Mucosa of descending colon (tissue), 3 donors: ENCODE measurements at regions not wholly inside any gene's neighbourhood (a gene's known extent, or its start where the extent isn't known, plus 50 kb on each side); places are given as distances from the start of the nearest gene placed in this dataset.

Experiments
- ATAC-seq: fragments of 200-7000 bp; cut with Tn5 transposase; one replicate; pipeline ENCODE4 v1.9.1; 2020; ENCODE audit warnings: mild to moderate bottlenecking, moderate library complexity
- DNase-seq, 3 donors: peaks; one replicate each; pipeline ENCODE4 v3.0.0-alpha.2; 2020
- H3K36me3 ChIP-seq: fragments of 200-600 bp; one replicate; pipeline ENCODE4 v1.8.0; 2021; ENCODE audit warnings: low read depth, mild to moderate bottlenecking
- H3K4me1 ChIP-seq: fragments of 200-600 bp; one replicate; pipeline ENCODE4 v1.8.0; 2021; ENCODE audit warnings: low read depth, mild to moderate bottlenecking
- H3K4me3 ChIP-seq: fragments of 200-600 bp; one replicate; pipeline ENCODE4 v1.8.0; 2021; ENCODE audit warnings: mild to moderate bottlenecking
- H3K9me3 ChIP-seq: fragments of 200-600 bp; one replicate; pipeline ENCODE4 v1.8.0; 2021; ENCODE audit warnings: mild to moderate bottlenecking
- intact Hi-C, 2 donors: fragments of 100-400 bp; cut with DNase I in 1 of 2; cut with micrococcal nuclease in 1 of 2; formaldehyde crosslinking; loops; one replicate each; pipeline versions ENCODE4 v1.11.0 to v1.11.1; 2022; cut with DNase I, micrococcal nuclease
- TF ChIP-seq, protein P1 (sequence below): fragments of 200-600 bp; IDR thresholded peaks from one replicate; pipeline ENCODE4 v1.8.0; 2022; ENCODE audit warnings: antibody characterized with exemption, mild to moderate bottlenecking
- donor health status: DM: no; HTN: no; CAD: no; lungs with moderate emphysema.
- donor health status: DM: no; HTN: no; CAD: no.
- donor health status: DM: no; HTN: yes; CAD: no.

DNA sequence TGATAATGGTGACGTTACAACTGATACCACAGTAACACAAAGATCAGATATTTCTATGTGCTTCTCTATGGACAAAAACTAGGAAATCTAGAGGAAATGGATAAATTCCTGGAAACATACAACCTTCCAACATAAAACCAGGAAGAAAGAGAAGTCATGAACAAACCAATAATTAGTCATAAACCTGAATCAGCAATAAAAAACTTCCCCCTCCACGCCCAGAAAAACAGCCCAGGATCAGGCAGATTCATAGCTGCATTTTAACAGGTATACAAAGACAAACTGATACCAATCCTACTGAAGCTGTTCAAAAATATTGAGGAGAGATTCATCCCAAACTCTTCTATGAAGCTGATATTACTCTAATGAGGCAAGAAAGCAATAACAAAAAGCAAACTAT lies 1535.2 kb upstream of the LRRTM1 start:
- Histone ChIP-seq H3K4me3 (no peak overlapping the region), H3K9me3 (no peaks in the 10 kb centered on the region), H3K4me1 (no peaks in the 10 kb centered on the region), H3K36me3 (no peaks in the 10 kb centered on the region)
- intact Hi-C loops, result no loop called here
- ATAC-seq, result no peak
- TF ChIP-seq, protein P1, sequence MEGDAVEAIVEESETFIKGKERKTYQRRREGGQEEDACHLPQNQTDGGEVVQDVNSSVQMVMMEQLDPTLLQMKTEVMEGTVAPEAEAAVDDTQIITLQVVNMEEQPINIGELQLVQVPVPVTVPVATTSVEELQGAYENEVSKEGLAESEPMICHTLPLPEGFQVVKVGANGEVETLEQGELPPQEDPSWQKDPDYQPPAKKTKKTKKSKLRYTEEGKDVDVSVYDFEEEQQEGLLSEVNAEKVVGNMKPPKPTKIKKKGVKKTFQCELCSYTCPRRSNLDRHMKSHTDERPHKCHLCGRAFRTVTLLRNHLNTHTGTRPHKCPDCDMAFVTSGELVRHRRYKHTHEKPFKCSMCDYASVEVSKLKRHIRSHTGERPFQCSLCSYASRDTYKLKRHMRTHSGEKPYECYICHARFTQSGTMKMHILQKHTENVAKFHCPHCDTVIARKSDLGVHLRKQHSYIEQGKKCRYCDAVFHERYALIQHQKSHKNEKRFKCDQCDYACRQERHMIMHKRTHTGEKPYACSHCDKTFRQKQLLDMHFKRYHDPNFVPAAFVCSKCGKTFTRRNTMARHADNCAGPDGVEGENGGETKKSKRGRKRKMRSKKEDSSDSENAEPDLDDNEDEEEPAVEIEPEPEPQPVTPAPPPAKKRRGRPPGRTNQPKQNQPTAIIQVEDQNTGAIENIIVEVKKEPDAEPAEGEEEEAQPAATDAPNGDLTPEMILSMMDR, result no peak
- no peak for DNase-seq

DNA sequence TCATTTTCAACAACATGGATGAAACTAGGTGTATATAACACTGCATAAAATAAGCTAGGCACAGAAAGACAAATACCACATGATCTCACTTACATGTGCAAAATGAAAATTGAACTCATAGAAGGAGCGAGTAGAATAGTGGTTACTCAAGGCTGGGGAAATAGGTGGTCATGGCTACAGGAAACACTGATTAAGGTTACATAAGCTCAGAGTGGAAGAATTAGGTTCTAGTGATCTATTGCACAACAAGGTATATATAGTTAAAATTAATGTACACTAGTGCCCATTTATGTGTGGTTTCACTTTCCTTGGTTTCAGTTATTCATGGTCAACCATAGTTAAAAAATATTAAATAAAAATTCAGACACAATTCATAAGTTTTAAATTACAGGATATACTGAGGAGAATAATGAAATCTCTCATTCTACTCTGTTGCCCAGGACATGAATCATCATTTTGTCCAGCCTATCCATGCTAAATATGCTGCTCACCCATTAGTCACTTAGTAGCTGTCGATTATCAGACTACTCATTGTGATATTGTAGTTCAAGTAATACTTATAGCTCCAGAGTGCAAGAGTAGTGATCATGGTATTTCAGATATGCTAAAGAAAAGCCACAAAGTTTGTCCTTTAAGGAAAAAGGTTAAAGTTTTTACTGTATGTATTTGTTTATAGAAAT lies 1530.9 kb upstream of the LRRTM1 start:
- no peaks in the 10 kb centered on the region for H3K4me1 ChIP-seq
- ATAC-seq (no peak), DNase-seq (no peak)
- TF ChIP-seq, protein P1, result no peak
- no peaks in the 10 kb centered on the region for H3K36me3 ChIP-seq
- H3K9me3 ChIP-seq, result peaks cover 7% of the 10 kb centered on the region
- no peak overlapping the region for H3K4me3 ChIP-seq
- intact Hi-C loops, result no loop called here

DNA sequence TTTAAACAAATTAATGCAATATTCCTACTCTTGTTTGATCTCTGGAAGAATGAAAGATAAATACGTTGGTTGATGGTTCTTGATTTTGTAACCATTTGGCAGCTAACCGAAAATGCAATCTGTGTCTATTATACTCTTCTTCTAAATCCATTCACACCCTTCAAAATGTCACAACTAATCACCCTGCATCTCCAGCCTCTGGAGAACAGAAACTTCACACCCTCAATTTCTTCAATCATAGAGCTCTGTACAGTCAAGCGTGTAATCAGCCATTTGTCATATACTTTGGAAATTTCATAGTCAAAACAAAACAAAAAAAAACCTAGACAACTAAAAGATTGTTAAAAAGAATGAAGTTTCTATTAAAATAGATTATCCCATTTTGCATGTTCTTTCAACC lies 1482.3 kb upstream of the LRRTM1 start:
- intact Hi-C loops, result no loop called here
- no peaks in the 10 kb centered on the region for H3K36me3 ChIP-seq
- no peak for DNase-seq
- no peak for ATAC-seq
- H3K4me3 ChIP-seq, result no peak overlapping the region
- TF ChIP-seq, protein P1, result no peak
- no peaks in the 10 kb centered on the region for H3K4me1 ChIP-seq
- H3K9me3 ChIP-seq, result no peaks in the 10 kb centered on the region

DNA sequence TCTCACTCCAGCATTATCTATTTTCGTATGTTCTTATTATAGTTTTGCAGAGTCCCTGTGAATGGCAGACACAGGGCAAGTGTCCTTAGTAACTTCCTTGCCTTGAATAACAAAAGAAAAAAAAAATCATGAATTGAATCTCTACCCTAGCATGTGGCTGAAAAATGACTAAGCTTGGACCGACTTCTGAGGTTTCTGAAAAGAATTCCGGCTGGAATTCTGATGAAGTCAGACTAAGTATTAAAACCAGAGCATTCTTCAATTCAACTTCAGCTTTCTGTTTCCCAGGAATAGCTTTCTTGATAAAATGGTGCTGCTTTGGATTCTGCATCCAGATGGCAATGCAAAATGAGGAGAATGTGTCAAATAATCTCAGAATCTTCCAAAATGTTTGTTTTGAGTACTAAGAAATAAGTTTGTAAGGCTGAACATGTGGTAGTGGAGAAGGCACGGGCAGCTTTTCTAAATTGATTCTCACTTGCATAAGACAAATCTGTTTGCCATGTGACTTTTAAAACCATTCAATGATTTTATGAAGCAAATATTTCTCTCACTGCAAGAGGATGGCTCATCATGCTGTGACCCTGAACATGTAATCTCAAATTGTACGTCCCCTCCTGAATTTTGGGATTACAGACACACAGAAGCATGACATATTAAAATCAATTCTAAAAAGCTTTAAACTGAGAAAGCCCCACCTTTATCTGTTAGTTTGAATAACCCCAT lies 1462.8 kb upstream of the LRRTM1 start:
- intact Hi-C loops, result no loop called here
- Histone ChIP-seq H3K4me1 (no peaks in the 10 kb centered on the region), H3K9me3 (no peaks in the 10 kb centered on the region), H3K4me3 (no peak overlapping the region), H3K36me3 (no peaks in the 10 kb centered on the region)
- TF ChIP-seq, protein P1, result no peak
- ATAC-seq (no peak), DNase-seq (no peak)

DNA sequence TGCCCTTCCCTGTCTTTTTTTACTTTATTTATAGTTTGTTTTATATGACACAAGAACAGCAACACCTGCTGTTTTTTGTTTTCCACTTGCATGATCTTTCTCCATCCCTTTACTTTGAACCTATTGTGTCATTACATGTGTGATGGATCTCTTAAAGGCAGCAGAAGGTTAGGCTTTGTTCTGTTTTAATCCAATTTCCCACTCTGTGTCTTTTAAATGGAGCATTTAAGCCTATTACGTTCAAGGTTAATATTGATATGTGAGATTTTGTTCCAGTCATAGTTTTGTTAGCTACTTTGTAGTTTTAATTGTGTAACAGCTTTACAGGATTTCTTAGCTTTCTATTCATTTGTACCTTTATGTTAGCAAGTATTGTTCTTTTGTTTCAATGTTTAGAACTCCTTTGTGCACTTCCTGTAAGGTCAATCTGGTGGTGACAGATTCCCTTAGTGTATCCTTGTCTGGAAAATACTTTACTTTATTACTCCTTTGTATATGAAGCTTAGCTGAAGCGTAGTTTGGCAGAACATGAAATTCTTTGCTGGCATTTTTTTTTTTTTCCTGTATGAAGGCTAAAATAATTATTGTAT lies 1443.0 kb upstream of the LRRTM1 start:
- peaks cover 8% of the 10 kb centered on the region for H3K9me3 ChIP-seq
- H3K4me1 ChIP-seq, result no peaks in the 10 kb centered on the region
- intact Hi-C loops, result no loop called here
- DNase-seq, result no peak
- ATAC-seq, result no peak
- TF ChIP-seq, protein P1, result no peak
- H3K36me3 ChIP-seq, result no peaks in the 10 kb centered on the region
- no peak overlapping the region for H3K4me3 ChIP-seq
